Endothelial cell of umbilical vein (primary cell): ENCODE measurements at regions not wholly inside any gene's neighbourhood (a gene's known extent, or its start where the extent isn't known, plus 50 kb on each side); places are given as distances from the start of the nearest gene placed in this dataset.

Experiments
- JUN ChIP-seq: IDR thresholded peaks from 2 replicates; pipeline ENCODE4 v1.6.1; 2011; ENCODE audit warnings: borderline replicate concordance, low read depth; ENCODE audit not compliant: insufficient read length, insufficient read depth
- POLR2A ChIP-seq: IDR thresholded peaks from 2 replicates; pipeline ENCODE4 v1.6.1; 2012; ENCODE audit warnings: low read depth, mild to moderate bottlenecking, control low read depth, low read length
- POLR2AphosphoS5 ChIP-seq: IDR thresholded peaks from 2 replicates; pipeline ENCODE4 v1.6.1; 2012; ENCODE audit warnings: low read depth, mild to moderate bottlenecking, control low read depth, low read length, moderate library complexity; ENCODE audit not compliant: insufficient read depth
- TF ChIP-seq, protein P1 (sequence below), 2 donors: IDR thresholded peaks; 1 replicate in 1 of 2; 2 replicates in 1 of 2; pipeline ENCODE4 v1.5.1; 2011; ENCODE audit warnings: low read length in 2 of 2, mild to moderate bottlenecking in 2 of 2, moderate library complexity in 2 of 2, control low read depth in 1 of 2, inconsistent platforms in 1 of 2, low read depth in 1 of 2; ENCODE audit not compliant: insufficient read depth in 1 of 2; ENCODE audit errors: extremely low read depth in 1 of 2

GRCh38 chr7:17150018-17150417 is 148.4 kb upstream of the AHR start:
- TF ChIP-seq, protein P1, sequence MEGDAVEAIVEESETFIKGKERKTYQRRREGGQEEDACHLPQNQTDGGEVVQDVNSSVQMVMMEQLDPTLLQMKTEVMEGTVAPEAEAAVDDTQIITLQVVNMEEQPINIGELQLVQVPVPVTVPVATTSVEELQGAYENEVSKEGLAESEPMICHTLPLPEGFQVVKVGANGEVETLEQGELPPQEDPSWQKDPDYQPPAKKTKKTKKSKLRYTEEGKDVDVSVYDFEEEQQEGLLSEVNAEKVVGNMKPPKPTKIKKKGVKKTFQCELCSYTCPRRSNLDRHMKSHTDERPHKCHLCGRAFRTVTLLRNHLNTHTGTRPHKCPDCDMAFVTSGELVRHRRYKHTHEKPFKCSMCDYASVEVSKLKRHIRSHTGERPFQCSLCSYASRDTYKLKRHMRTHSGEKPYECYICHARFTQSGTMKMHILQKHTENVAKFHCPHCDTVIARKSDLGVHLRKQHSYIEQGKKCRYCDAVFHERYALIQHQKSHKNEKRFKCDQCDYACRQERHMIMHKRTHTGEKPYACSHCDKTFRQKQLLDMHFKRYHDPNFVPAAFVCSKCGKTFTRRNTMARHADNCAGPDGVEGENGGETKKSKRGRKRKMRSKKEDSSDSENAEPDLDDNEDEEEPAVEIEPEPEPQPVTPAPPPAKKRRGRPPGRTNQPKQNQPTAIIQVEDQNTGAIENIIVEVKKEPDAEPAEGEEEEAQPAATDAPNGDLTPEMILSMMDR (IDR thresholded peaks at IDR 0.05; ENCODE audit: extremely low read depth in 1 of 2, insufficient read depth in 1 of 2, low read depth in 1 of 2, low read length in 2 of 2): no peak
- TF ChIP-seq JUN (no peak), POLR2AphosphoS5 (no peak), POLR2A (no peak)
